NB4 (cell line): ENCODE measurements at regions not wholly inside any gene's neighbourhood (a gene's known extent, or its start where the extent isn't known, plus 50 kb on each side); places are given as distances from the start of the nearest gene placed in this dataset.

Experiments
- DNase-seq: peaks from one replicate; pipeline ENCODE4 v3.0.0; 2010; ENCODE audit warnings: low read depth
- H3K4me3 ChIP-seq: one replicate; pipeline ENCODE4 v1.5.1; 2011; ENCODE audit warnings: mild to moderate bottlenecking, low read depth, low read length, moderate library complexity
- MYC ChIP-seq: IDR thresholded peaks from 2 replicates; pipeline ENCODE4 v1.6.1; 2011; ENCODE audit warnings: low read depth, low read length
- POLR2A ChIP-seq: IDR thresholded peaks from 2 replicates; pipeline ENCODE4 v1.6.1; 2011; ENCODE audit warnings: mild to moderate bottlenecking; ENCODE audit not compliant: insufficient read length; ENCODE audit errors: extremely low read depth
- TF ChIP-seq, protein P1 (sequence below): IDR thresholded peaks from 2 replicates; pipeline ENCODE4 v1.6.1; 2011; ENCODE audit warnings: low read depth, low read length
- TF ChIP-seq, protein P2 (sequence below): IDR thresholded peaks from one replicate; pipeline ENCODE4 v1.5.1; 2012; ENCODE audit warnings: low read depth, low read length

DNA sequence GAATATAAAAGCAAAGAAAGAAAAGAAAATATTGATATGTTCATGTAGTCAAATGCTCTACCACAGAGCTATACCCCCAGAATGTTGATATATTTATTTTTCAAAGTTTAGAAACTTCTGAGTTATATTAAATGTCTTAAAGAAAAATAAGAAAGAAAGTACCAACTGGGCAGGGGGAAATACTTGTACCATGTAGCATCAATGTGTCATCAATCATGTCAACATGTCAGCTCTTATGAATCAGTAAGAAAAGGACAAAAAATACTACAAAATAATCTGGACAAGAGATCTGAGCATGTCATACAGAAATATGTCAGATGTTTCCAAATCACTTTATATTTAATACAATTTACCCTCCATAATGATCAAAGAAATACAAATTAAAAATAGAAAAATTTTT lies 595.1 kb upstream of the ATP2B1 start:
- H3K4me3 ChIP-seq: no peak overlapping the region
- DNase-seq: no peak
- TF ChIP-seq POLR2A: no peak
- TF ChIP-seq, protein P1, sequence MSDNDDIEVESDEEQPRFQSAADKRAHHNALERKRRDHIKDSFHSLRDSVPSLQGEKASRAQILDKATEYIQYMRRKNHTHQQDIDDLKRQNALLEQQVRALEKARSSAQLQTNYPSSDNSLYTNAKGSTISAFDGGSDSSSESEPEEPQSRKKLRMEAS: no peak

DNA sequence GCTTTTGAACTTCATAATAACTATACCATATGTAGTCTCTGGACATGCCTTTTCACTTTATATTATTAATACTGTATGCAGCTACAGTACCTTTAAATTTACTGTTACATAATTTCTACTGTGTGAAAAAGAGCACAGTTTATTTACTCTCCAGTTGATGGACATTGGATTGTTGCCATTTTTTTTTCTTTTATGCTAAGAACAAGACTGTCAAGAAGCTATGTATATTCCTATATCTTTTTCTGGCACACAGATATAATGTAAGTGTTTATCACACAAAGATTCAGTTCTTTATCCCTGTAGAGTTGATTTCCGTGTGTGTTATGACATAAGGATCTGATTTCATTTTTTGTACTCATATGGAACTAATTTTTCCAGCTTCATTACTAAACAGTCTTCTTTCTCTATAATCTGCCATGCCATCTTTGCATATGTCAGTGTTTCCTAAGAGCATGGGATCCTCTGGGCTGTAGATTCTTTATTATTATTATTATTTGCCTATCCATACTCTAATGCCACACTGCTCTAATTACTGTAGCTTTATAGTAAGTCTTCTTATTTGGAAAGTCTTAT lies 593.0 kb upstream of the ATP2B1 start:
- DNase-seq: no peak
- TF ChIP-seq MYC: no peak
- TF ChIP-seq, protein P1: no peak
- TF ChIP-seq POLR2A: no peak
- TF ChIP-seq, protein P2, sequence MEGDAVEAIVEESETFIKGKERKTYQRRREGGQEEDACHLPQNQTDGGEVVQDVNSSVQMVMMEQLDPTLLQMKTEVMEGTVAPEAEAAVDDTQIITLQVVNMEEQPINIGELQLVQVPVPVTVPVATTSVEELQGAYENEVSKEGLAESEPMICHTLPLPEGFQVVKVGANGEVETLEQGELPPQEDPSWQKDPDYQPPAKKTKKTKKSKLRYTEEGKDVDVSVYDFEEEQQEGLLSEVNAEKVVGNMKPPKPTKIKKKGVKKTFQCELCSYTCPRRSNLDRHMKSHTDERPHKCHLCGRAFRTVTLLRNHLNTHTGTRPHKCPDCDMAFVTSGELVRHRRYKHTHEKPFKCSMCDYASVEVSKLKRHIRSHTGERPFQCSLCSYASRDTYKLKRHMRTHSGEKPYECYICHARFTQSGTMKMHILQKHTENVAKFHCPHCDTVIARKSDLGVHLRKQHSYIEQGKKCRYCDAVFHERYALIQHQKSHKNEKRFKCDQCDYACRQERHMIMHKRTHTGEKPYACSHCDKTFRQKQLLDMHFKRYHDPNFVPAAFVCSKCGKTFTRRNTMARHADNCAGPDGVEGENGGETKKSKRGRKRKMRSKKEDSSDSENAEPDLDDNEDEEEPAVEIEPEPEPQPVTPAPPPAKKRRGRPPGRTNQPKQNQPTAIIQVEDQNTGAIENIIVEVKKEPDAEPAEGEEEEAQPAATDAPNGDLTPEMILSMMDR: no peak
- no peak overlapping the region for H3K4me3 ChIP-seq

DNA sequence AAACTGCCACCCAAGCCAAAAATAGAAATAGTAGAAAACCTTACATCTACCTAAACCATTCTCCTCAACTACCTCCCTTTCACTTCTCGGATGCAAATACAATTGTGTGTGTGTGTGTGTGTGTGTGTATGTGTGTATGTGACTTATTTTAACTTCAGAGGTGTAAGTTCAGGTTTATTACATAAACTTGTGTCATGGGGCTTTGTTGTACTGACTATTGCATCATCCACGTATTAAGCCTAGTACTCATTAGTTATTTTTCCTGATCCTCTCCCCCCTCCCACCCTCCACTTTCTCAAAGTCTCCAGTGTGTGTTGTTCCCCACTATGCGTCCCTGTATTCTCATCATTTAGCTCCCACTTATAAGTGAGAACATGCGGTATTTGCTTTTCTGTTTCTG lies 592.5 kb upstream of the ATP2B1 start:
- TF ChIP-seq, protein P1: no peak
- no peak for TF ChIP-seq POLR2A
- TF ChIP-seq, protein P2: no peak
- TF ChIP-seq MYC: no peak
- no peak overlapping the region for H3K4me3 ChIP-seq
- no peak for DNase-seq

DNA sequence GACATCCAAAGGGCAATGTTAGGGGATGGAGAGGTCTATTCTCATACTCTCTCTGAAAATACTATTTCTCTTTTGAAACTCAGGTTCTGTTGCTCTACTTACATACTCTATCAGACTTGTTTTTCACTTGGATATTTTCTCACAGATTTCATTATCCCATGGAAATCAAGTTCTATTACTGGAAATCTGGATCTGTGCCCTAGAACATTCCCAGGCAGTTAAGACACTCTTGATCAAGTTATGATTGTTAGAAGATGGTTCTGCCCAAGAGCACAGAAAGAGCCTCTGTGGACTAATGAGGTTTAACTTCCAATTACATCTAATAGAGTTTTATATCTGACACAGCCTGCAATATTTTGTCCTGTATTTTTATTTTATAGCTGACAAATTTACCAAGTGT lies 591.0 kb upstream of the ATP2B1 start:
- no peak for DNase-seq
- TF ChIP-seq, protein P1: no peak
- TF ChIP-seq POLR2A (no peak), MYC (no peak)
- TF ChIP-seq, protein P2: no peak

DNA sequence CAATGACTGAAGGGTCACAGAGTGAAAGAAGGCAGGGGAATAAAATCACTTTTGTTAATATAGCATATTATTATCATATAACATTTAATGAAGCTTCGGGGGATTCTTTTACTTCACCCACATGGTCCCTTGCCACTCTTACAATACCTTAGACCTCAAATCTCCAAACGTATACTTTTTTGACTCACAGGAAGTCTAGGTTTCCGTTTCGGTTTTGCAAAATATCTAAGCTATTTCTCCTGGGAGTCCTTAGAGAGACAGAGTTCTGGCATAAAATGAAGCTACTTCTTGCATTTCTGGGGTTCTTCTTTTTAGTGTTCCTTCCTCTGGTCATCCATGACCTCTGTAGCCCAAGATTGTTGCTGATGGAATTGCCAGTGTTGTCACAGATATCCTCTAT lies 590.5 kb upstream of the ATP2B1 start:
- peak overlapping the region; percentile 22 for H3K4me3 ChIP-seq
- DNase-seq: peak; percentile 86
- TF ChIP-seq, protein P1: 0 out of 2 replicates have a peak, but pooled peaks have one; percentile 12
- TF ChIP-seq, protein P2: no peak
- TF ChIP-seq POLR2A: no peak
- 0 out of 2 replicates have a peak, but pooled peaks have one; percentile 15 for TF ChIP-seq MYC

More for the DNA sequence above, 591.0 kb upstream of the ATP2B1 start:
- H3K4me3 ChIP-seq: peak overlapping the region; percentile 22

DNA sequence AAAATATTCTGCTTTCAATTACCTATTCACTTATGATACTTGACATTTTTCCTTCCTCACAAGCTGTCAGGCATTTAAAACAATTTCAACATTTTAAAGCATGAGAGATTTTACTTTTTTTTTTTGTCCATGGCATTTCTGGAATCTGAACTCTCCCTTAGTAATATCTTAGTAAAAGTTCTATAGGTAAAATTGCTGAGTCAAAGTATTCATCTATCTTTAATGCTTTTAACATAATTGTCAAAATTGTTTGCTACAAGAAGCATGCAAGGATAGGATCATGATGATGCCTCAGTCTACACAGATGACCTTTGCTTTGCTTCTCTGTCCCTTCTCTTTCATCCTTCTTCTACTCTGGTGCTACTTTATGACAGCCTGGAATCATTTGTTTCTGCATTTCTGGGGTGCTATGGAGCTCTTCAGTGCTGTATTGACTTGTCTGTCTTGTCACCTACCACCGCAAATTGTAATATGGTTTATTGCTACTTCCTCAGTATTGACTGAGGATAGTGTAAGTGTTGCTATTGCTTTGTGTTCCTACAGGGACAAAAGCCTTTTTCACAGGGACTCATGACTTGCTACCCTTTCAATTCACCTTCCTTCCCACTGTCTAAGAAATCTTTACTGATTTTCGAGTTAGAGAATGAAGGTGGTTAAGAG lies 589.8 kb upstream of the ATP2B1 start:
- TF ChIP-seq, protein P1: no peak
- no peak for TF ChIP-seq MYC
- TF ChIP-seq, protein P2: no peak
- no peak for TF ChIP-seq POLR2A
- H3K4me3 ChIP-seq: peak overlapping the region; percentile 22
- DNase-seq: peak; percentile 38
